ENCODE measurements at regions not wholly inside any gene's neighbourhood (a gene's known extent, or its start where the extent isn't known, plus 50 kb on each side); places are given as distances from the start of the nearest gene placed in this dataset.

- intact Hi-C loops (cut with micrococcal nuclease), result no loop called here
- no peaks in the 10 kb centered on the region for H3K36me3 Mint-ChIP-seq (ENCODE audit: low read depth)
- no peaks in the 10 kb centered on the region for H3K4me1 Mint-ChIP-seq (ENCODE audit: low read depth)
- no peaks in the 10 kb centered on the region for H3K27me3 Mint-ChIP-seq
- H3K4me3 Mint-ChIP-seq, result no peak overlapping the region
- no peak overlapping the region for H3K27ac Mint-ChIP-seq
- peaks cover 10% of the 10 kb centered on the region for H3K9me3 Mint-ChIP-seq
These were observed 759.9 kb downstream of the IPMK start for GRCh38 chr10:57507788-57508187.

DNA sequence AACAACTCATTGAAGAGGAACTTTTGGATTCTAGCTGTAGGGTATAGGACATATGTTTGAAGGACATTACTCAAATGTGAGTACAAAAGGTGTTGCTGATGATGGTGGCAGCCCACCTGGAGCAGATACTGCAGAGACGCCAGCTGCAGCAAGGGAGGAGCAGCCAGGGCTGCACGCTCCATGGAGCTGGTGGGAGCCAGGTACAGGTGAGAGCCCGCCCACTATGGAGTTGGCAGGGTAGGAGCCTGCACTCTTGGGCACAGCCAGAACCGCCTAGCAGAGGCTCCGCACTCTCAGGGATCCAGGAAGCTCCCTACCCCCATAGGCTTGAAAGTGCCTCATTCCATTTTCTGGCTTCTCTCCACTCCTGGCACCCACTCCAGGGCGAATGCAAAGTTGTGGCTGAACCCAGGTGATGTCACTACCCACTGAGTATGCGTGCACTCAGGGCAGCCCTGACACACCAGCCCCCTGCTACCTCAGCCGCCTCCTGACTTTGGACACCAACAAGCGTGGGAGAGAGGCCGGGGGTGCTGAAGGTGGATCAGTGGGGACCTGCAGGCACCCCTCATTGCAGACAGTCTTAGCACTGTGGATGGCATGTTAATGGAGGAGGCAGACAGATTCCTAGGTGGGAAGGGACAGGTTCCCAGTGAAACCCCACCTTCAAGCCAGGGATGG, 761.1 kb downstream of the IPMK start:
- no peak overlapping the region for H3K4me3 Mint-ChIP-seq
- intact Hi-C loops (cut with micrococcal nuclease), result no loop called here
- H3K27me3 Mint-ChIP-seq, result no peaks in the 10 kb centered on the region
- no peaks in the 10 kb centered on the region for H3K36me3 Mint-ChIP-seq (ENCODE audit: low read depth)
- H3K9me3 Mint-ChIP-seq, result peaks cover 10% of the 10 kb centered on the region
- no peak overlapping the region for H3K27ac Mint-ChIP-seq
- no peaks in the 10 kb centered on the region for H3K4me1 Mint-ChIP-seq (ENCODE audit: low read depth)

DNA sequence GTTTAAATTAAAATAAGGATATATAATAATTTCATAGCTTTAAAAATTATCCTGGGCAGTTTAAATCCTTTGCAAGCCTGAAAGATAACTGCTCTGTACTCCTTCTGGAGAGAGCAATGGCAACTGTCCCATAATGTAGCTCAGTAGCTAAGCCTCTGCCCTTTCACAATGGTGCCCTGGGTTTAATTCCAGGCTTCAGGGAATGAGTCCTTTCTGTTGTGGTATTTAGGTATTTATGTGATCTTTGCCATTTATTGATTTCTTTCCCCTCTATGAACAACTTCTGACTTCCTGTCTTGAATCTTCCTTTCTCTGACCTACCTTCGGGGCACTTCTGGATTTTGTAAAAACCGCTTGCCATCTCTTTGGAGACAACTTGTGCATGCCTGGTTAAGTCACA, 773.2 kb downstream of the IPMK start:
- H3K27me3 Mint-ChIP-seq, result no peaks in the 10 kb centered on the region
- H3K36me3 Mint-ChIP-seq (ENCODE audit: low read depth), result no peaks in the 10 kb centered on the region
- H3K27ac Mint-ChIP-seq, result no peak overlapping the region
- H3K4me3 Mint-ChIP-seq, result no peak overlapping the region
- intact Hi-C loops (cut with micrococcal nuclease), result no loop called here
- H3K9me3 Mint-ChIP-seq, result no peaks in the 10 kb centered on the region
- no peaks in the 10 kb centered on the region for H3K4me1 Mint-ChIP-seq (ENCODE audit: low read depth)

DNA sequence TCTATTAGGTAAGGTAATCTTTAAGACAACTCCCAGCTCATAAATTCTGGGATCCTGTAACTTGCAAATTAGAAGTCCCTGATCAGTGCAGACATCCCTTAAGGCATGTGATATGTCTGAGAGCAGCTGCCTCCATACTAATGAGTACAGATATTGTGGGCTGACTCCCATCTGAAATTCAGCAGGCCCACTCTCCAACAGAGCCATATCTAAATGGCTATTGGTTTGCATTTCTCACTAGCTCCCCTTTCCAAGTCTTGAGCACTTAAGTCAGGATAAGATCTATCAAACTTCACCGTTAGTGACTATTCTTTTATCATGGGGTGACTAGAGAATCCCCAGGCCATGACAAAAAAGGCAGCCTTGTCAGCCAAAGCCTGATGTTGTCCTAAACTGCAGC, 785.4 kb downstream of the IPMK start:
- H3K27ac Mint-ChIP-seq, result no peak overlapping the region
- H3K27me3 Mint-ChIP-seq, result no peaks in the 10 kb centered on the region
- H3K9me3 Mint-ChIP-seq, result peaks cover 4% of the 10 kb centered on the region

GRCh38 chr10:57472823-57473619, 794.7 kb downstream of the IPMK start:
- no peak overlapping the region for H3K4me3 Mint-ChIP-seq
- no peaks in the 10 kb centered on the region for H3K9me3 Mint-ChIP-seq
- no peaks in the 10 kb centered on the region for H3K27me3 Mint-ChIP-seq
- intact Hi-C loops (cut with micrococcal nuclease), result no loop called here
- H3K27ac Mint-ChIP-seq, result no peak overlapping the region
- no peaks in the 10 kb centered on the region for H3K36me3 Mint-ChIP-seq (ENCODE audit: low read depth)
- H3K4me1 Mint-ChIP-seq (ENCODE audit: low read depth), result no peaks in the 10 kb centered on the region

More for the DNA sequence above, 785.4 kb downstream of the IPMK start:
- intact Hi-C loops (cut with micrococcal nuclease), result no loop called here
- H3K4me1 Mint-ChIP-seq (ENCODE audit: low read depth), result no peaks in the 10 kb centered on the region
- H3K36me3 Mint-ChIP-seq (ENCODE audit: low read depth), result no peaks in the 10 kb centered on the region
- no peak overlapping the region for H3K4me3 Mint-ChIP-seq

DNA sequence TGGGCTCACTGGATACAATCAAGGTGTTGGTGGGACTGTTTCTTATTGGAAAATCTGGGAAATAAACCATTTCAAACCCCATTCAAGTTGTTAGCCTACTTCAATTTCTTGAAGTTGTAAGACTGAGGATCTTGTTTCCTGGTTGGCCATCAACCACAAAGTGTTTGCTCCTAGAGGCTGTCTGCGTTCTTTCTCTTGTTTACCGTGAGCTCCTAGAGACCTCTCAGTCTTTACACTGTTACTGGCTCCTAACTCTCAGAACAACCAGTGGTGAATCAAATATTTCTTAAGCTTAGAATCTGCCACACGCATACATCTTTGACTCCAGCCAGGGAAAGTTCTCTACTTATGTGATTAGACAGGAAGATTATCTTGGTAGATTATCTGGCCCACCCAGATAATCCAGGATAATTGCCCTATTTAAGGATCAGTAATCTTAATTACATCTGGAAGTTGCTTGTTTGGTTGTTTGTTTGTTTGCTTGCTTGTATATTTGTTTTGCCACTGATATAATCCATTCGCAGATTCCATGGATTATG, 798.7 kb downstream of the IPMK start:
- no peak overlapping the region for H3K4me3 Mint-ChIP-seq
- no peaks in the 10 kb centered on the region for H3K4me1 Mint-ChIP-seq (ENCODE audit: low read depth)
- H3K9me3 Mint-ChIP-seq, result no peaks in the 10 kb centered on the region
- no peak overlapping the region for H3K27ac Mint-ChIP-seq
- H3K27me3 Mint-ChIP-seq, result no peaks in the 10 kb centered on the region
- intact Hi-C loops (cut with micrococcal nuclease), result no loop called here
- no peaks in the 10 kb centered on the region for H3K36me3 Mint-ChIP-seq (ENCODE audit: low read depth)

- no peak overlapping the region for H3K27ac Mint-ChIP-seq
- H3K9me3 Mint-ChIP-seq, result no peaks in the 10 kb centered on the region
- no peaks in the 10 kb centered on the region for H3K27me3 Mint-ChIP-seq
- H3K36me3 Mint-ChIP-seq (ENCODE audit: low read depth), result no peaks in the 10 kb centered on the region
- H3K4me1 Mint-ChIP-seq (ENCODE audit: low read depth), result no peaks in the 10 kb centered on the region
- intact Hi-C loops (cut with micrococcal nuclease), result no loop called here
- H3K4me3 Mint-ChIP-seq, result no peak overlapping the region
These were observed 802.5 kb downstream of the IPMK start for GRCh38 chr10:57465155-57465554.

- Mint-ChIP-seq H3K4me3 (no peak overlapping the region), H3K36me3 (ENCODE audit: low read depth) (no peaks in the 10 kb centered on the region), H3K4me1 (ENCODE audit: low read depth) (no peaks in the 10 kb centered on the region), H3K27me3 (no peaks in the 10 kb centered on the region), H3K9me3 (no peaks in the 10 kb centered on the region), H3K27ac (no peak overlapping the region)
- intact Hi-C loops (cut with micrococcal nuclease), result no loop called here
These were observed 807.2 kb downstream of the IPMK start for GRCh38 chr10:57460540-57460939.

DNA sequence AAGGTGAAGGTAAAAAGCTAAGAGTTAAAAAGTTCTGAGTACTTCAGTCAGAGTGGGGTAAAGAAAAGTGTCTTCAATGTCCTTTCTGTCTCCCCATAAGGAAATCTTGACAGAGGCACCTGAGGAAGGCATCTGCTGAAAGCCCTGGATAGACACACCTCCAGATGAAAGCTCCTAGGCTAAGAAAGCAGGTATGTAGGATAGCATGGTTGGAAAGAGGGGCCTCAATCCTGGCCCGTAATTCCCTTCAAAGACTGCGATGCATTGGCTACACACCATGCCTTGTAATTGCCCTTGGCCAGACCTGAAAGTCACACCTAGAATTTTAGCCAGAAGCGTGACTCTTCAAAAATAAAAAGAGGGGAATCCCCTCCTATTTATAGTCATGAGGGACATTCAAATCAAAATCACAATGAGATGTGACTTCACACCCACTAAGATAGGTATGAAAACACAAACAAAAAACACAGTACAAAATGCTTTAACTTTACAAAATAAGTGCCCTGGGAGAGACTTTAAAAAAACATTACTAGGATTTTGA, 809.7 kb downstream of the IPMK start:
- Mint-ChIP-seq H3K4me3 (no peak overlapping the region), H3K9me3 (no peaks in the 10 kb centered on the region), H3K27ac (no peak overlapping the region), H3K27me3 (no peaks in the 10 kb centered on the region), H3K36me3 (ENCODE audit: low read depth) (no peaks in the 10 kb centered on the region), H3K4me1 (ENCODE audit: low read depth) (no peaks in the 10 kb centered on the region)
- intact Hi-C loops (cut with micrococcal nuclease), result no loop called here

DNA sequence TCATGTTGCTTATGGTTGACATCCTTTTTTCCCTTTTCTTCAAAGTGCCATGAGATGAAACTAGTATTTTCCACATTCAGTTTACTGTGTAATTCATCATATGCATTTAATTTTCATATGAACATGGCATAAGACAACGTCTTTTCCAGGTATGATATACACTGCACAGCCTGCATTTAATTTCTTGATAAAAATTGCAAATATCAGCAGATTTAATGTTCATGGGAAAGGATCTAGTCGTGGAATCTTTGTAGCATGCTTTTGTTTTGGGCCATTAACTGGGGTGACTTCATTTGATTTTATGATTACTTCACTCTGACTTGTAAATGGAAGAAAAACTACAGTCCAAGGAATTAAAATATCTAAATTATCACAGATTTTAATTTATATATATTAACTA, 837.3 kb downstream of the IPMK start:
- Mint-ChIP-seq H3K4me3 (no peak overlapping the region), H3K9me3 (no peaks in the 10 kb centered on the region)

GRCh38 chr10:57420881-57421280, 846.8 kb downstream of the IPMK start:
- H3K27me3 Mint-ChIP-seq, result no peaks in the 10 kb centered on the region
- no peaks in the 10 kb centered on the region for H3K36me3 Mint-ChIP-seq (ENCODE audit: low read depth)
- H3K4me1 Mint-ChIP-seq (ENCODE audit: low read depth), result no peaks in the 10 kb centered on the region
- H3K27ac Mint-ChIP-seq, result no peak overlapping the region
- H3K4me3 Mint-ChIP-seq, result no peak overlapping the region
- intact Hi-C loops (cut with micrococcal nuclease), result no loop called here
- H3K9me3 Mint-ChIP-seq, result peaks cover 9% of the 10 kb centered on the region

More for the DNA sequence above, 837.3 kb downstream of the IPMK start:
- H3K27ac Mint-ChIP-seq, result no peak overlapping the region
- H3K27me3 Mint-ChIP-seq, result no peaks in the 10 kb centered on the region
- H3K36me3 Mint-ChIP-seq (ENCODE audit: low read depth), result no peaks in the 10 kb centered on the region
- intact Hi-C loops (cut with micrococcal nuclease), result no loop called here
- no peaks in the 10 kb centered on the region for H3K4me1 Mint-ChIP-seq (ENCODE audit: low read depth)

DNA sequence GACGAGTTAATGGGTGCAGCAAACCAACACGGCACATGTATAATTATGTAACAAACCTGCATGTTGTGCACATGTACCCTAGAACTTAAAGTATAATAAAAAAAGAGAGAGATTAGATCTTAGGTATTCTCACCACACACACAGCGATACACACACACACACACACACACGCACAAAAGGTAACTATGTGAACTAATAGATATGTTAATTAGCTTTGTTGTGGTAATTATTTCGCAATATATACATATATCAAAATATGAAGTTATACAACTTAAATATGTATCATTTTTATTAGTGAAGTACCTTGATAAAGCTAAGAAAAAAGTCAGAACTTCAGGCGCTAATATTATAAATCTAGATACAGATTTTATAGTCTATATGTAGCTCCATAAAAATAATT, 849.2 kb downstream of the IPMK start:
- Mint-ChIP-seq H3K4me3 (no peak overlapping the region), H3K9me3 (peaks cover 9% of the 10 kb centered on the region), H3K27ac (no peak overlapping the region), H3K27me3 (no peaks in the 10 kb centered on the region), H3K4me1 (ENCODE audit: low read depth) (no peaks in the 10 kb centered on the region), H3K36me3 (ENCODE audit: low read depth) (no peaks in the 10 kb centered on the region)
- intact Hi-C loops (cut with micrococcal nuclease), result no loop called here

- Mint-ChIP-seq H3K27ac (no peak overlapping the region), H3K4me1 (ENCODE audit: low read depth) (no peaks in the 10 kb centered on the region), H3K9me3 (no peaks in the 10 kb centered on the region), H3K4me3 (no peak overlapping the region), H3K27me3 (no peaks in the 10 kb centered on the region), H3K36me3 (ENCODE audit: low read depth) (no peaks in the 10 kb centered on the region)
- intact Hi-C loops (cut with micrococcal nuclease), result no loop called here
These were observed 871.8 kb downstream of the IPMK start for GRCh38 chr10:57395923-57396322.

DNA sequence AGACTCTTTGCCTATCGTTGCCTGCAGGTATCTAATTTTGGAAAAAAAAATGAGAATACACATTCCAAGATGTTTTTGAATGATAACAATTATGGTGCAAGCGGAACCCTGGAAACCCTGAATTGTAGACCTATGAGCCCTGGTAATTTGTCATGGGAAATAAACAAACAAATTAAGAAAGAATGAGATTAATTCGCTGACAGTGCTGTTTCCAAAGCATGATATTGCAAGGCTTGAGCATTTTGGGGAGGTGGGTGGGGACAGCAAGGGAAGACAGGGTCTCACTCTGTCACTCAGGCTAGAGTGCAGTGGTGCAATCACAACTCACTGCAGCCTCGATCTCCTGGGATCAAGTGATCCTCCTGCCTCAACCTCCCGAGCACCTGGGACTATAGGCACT, 900.3 kb downstream of the IPMK start:
- intact Hi-C loops (cut with micrococcal nuclease), result no loop called here
- Mint-ChIP-seq H3K36me3 (ENCODE audit: low read depth) (no peaks in the 10 kb centered on the region), H3K9me3 (no peaks in the 10 kb centered on the region), H3K27ac (no peak overlapping the region), H3K27me3 (no peaks in the 10 kb centered on the region), H3K4me3 (no peak overlapping the region), H3K4me1 (ENCODE audit: low read depth) (no peaks in the 10 kb centered on the region)

Measured in dendritic cell treated with granulocyte-macrophage colony-stimulating factor and Interleukin-4, amounts not matched to agents 40 ng/mL and 50 ng/mL, for 4 days (primary cell).